ENCODE measurements at regions not wholly inside any gene's neighbourhood (a gene's known extent, or its start where the extent isn't known, plus 50 kb on each side); places are given as distances from the start of the nearest gene placed in this dataset.

DNA sequence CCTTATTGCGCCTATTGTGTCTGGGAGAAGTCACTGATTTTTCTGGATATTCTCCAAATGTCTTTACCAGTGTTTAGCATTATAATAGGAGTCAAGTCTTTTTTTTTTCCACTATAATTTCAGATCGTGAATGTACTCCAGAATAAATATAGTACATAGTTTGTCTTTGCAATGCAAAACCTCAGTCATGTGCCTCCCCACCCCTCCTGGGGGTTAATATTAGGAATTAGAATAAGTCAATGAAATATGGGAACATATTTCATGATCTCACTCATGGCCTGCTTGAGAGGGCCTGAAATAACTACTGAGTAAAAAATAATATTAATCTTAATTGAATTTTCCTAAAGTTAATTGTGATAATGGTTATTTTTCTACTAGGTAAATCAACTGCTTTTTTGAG is 79.0 kb upstream of the TMEM170B start:
- TF ChIP-seq, protein P1, sequence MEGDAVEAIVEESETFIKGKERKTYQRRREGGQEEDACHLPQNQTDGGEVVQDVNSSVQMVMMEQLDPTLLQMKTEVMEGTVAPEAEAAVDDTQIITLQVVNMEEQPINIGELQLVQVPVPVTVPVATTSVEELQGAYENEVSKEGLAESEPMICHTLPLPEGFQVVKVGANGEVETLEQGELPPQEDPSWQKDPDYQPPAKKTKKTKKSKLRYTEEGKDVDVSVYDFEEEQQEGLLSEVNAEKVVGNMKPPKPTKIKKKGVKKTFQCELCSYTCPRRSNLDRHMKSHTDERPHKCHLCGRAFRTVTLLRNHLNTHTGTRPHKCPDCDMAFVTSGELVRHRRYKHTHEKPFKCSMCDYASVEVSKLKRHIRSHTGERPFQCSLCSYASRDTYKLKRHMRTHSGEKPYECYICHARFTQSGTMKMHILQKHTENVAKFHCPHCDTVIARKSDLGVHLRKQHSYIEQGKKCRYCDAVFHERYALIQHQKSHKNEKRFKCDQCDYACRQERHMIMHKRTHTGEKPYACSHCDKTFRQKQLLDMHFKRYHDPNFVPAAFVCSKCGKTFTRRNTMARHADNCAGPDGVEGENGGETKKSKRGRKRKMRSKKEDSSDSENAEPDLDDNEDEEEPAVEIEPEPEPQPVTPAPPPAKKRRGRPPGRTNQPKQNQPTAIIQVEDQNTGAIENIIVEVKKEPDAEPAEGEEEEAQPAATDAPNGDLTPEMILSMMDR (IDR thresholded peaks at IDR 0.05; ENCODE audit: low read depth, low read length, poor library complexity, severe bottlenecking): no peak
- no peak for TF ChIP-seq EZH2phosphoT487 (IDR thresholded peaks at IDR 0.05; ENCODE audit: borderline replicate concordance, low read length)
